ENCODE measurements at regions not wholly inside any gene's neighbourhood (a gene's known extent, or its start where the extent isn't known, plus 50 kb on each side); places are given as distances from the start of the nearest gene placed in this dataset.

- no peak for ATAC-seq (ENCODE audit: low FRiP score)
- DNase-seq (ENCODE audit: low spot score): no peak
- TF ChIP-seq CTCF (IDR thresholded peaks at IDR 0.05): no peak
These were observed 84.1 kb upstream of the MED13L start for GRCh38 chr12:116361414-116362223.

DNA sequence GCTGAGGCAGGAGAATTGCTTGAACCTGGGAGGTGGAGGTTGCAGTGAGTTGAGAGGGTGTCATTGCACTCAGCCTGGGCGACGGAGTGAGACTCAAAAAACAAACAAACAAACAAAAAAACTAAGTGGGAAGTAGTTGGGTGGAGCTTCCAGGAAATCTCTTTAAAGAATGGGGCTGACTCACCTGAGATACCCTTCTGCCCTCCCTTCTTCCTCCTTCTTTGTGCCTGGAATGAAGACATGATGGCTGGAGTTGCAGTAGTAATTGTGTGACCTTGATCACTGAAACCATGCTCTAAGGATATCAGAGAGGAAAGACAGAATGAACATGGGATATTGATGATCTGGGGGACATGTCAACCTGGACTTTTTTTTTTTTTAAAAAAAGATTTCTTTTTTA is 87.6 kb upstream of the MED13L start:
- no peak for ATAC-seq (ENCODE audit: low FRiP score)
- no peak for TF ChIP-seq CTCF (IDR thresholded peaks at IDR 0.05)
- no peak for DNase-seq (ENCODE audit: low spot score)

DNA sequence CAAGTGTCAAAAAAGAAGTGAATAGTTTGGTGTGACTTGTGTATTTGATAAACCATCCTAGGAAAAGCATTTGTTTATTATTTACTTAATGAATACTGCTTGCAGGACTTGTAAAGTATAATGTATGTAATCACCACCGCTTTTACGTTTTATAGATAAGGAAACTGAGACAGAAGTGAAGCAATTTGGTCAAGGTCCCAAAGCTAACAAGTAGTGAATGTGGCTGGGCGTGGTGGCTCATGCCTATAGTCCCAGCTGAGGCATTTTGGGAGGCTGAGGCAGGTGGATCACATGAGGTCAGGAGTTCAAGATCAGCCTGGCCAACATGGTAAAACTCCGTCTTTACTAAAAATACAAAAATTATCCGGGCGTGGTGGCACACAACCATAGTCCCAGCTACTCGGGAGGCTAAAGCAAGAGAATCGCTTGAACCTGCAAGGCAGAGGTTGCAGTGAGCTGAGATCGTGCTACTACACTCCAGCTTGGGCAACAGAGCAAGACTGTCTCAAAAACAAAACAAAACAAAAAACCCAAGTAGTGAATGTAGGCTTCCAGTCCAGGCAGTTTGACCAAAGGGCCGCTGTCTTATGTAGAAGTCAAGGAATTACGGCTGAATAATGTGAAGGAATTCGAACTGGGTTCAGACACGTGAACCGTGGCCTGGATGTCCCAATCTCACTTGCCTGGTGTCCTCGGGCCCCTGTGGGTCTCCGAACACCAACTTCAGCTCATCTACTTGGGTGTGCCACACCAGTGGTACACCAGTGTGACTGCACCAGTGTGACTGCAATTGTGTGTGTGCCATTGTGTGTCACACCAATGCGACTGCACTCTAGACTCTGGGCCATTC is 88.3 kb upstream of the MED13L start:
- DNase-seq (ENCODE audit: low spot score): no peak
- TF ChIP-seq CTCF (IDR thresholded peaks at IDR 0.05): no peak
- no peak for ATAC-seq (ENCODE audit: low FRiP score)

GRCh38 chr12:116366456-116366776 is 88.9 kb upstream of the MED13L start:
- no peak for DNase-seq (ENCODE audit: low spot score)
- TF ChIP-seq CTCF (IDR thresholded peaks at IDR 0.05): no peak
- ATAC-seq (ENCODE audit: low FRiP score): no peak

DNA sequence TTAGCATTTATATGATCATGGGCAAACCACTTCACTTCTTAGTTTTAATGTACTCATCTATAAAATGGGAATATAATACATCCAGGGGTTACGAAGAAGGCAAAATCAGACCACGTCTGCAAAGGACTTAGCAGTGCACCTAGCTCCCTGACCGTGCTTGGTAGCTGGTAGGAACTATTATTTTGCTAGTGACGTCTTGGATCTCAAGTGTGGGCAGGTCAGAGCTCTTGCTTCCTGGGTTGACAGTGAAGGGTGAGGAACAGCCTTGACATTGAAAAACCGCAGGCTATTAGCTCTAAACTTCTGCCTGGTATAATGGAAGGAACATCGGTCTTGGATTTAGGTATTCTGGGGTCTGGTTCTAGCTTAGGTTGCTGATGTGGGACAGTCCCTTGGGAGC is 89.3 kb upstream of the MED13L start:
- DNase-seq (ENCODE audit: low spot score) (no peak), ATAC-seq (ENCODE audit: low FRiP score) (no peak)
- no peak for TF ChIP-seq CTCF (IDR thresholded peaks at IDR 0.05)

DNA sequence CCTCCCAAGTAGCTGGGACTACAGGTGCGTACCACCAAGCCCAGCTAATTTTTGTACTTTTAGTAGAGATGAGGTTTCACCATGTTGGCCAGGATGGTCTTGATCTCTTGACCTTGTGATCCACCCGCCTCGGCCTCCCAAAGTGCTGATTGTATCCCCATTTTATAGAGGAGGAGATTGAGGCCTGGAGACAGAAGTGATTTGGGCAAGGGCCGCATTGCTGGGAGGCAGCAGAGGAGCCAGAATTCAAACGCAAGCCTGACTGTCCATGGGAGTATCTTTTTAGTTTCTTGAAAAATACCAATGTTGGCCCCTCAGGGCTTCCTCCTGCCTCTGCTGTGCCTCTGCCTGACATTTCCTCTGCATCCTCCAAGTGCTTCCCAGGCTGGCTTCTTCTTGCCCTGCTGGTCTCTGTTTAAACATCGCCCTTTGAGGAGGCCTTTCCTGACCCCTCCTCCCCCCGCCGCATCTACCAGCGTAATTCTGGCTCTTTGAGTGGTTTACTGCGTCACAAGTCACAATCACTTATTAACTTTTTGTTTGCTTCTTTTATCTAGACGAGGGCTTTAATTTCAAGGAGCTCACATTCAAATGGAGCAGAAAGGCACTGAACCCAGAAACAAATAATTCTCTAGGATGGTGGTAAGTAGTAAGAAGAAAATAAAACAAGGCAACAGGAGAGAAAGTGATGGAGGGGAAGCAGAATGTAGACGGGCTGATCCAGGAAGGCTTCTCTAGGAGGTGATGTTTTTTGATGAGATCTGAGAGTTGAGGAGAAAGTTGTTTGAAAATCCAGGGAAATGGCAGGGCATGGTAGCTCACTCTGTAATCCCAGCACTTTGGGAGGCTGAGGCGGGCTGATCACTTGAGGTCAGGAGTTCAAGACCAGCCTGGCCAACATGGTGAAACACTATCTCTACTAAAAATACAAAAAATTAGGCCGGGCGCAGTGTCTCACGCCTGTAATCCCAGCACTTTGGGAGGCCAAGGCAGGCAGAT is 91.0 kb upstream of the MED13L start:
- ATAC-seq (ENCODE audit: low FRiP score) (no peak), DNase-seq (ENCODE audit: low spot score) (no peak)
- TF ChIP-seq CTCF (IDR thresholded peaks at IDR 0.05): no peak

Data from omental fat pad (tissue), 3 donors.